G401 (cell line): ENCODE measurements at regions not wholly inside any gene's neighbourhood (a gene's known extent, or its start where the extent isn't known, plus 50 kb on each side); places are given as distances from the start of the nearest gene placed in this dataset.
"Not testable (repeated sequence)": the region's sequence is repeated elsewhere in the genome, so short reads cannot be mapped to it uniquely, and the experiment has no call there.

ENCODE experiments used
- DNase-seq: peaks from one replicate; pipeline ENCODE4 v3.0.0-alpha.2; 2015; ENCODE audit warnings: low spot score
- in situ Hi-C: cut with HindIII; loops from 2 replicates; pipeline ENCODE4 v1.10.0; 2016; ENCODE audit warnings: low sequenced_read_pairs, mixed read lengths

DNA sequence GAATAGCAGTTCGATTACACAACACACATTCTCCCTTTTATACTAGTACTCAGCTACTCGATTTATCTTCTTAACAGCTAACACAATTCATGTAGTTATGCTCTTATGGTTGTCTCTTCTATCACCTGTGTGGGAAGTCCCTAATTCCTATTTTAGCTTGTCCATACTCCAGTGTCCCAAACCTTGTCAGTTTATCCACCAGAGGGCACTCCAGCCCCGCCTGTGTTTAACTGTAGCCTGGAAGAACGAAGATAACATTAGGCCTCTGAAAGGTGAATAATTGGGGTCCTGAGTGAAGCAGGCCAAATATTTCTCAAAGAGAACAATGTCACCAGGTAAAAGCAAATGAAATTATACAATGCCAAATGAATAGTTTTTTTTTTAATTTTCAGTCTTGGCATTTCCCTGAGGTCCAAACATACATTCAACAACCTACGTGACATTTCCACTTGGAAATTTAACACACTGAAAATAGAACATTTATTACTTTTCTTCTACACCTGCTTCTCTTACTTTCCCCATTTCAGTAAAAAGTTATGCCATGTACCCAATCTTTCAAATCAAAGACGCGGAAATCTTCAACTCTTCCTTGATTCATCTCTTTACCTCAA lies 560.7 kb downstream of the HTR1A start:
- peak; percentile 75 for DNase-seq
- in situ Hi-C loops: no loop called here

- no peak for DNase-seq
- in situ Hi-C loops: no loop called here
Observed at GRCh38 chr5:63400079-63400478, 562.2 kb downstream of the HTR1A start.

GRCh38 chr5:63398346-63398745 lies 563.9 kb downstream of the HTR1A start:
- in situ Hi-C loops: no loop called here
- no peak for DNase-seq

DNA sequence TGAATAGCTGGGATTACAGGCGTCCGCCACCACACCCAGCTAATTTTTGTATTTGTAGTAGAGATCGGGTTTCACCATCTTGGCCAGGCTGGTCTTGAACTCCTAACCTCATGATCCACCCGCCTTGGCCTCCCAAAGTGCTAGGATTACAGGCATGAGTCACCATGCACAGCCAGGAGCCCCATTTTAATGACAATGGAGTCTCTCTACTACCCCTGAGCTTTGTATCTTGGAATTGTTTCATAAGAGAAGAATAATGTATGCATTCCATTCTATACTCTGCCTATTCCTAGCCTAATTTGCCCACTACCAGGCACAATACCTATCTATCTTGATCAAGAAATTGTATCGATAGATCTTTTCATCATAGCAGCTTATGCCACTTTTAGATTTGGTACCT lies 574.1 kb downstream of the HTR1A start:
- in situ Hi-C loops, DNase-seq: not testable (repeated sequence)

- in situ Hi-C loops: no loop called here
- DNase-seq: no peak
Observed at GRCh38 chr5:63375851-63376250, 586.4 kb downstream of the HTR1A start.

DNA sequence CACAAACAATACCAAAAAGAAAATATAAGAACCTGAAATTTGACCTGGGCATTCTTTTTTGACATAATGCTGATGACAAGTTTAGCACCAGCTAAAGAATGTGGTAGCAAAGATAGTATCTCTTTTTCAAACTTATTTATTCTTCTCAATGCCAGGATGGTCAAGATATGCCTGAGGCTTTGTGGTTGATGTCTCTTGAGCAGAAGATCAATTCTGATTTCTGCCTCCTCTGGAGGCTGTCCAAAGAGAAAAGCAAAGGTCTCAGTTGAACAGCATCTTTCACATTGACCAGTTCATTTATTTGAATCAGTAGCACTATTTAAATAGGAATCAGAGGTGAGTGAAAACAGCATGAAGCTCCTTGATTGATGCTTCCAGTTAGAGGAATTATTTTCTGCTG lies 588.2 kb downstream of the HTR1A start:
- no peak for DNase-seq
- in situ Hi-C loops: no loop called here

DNA sequence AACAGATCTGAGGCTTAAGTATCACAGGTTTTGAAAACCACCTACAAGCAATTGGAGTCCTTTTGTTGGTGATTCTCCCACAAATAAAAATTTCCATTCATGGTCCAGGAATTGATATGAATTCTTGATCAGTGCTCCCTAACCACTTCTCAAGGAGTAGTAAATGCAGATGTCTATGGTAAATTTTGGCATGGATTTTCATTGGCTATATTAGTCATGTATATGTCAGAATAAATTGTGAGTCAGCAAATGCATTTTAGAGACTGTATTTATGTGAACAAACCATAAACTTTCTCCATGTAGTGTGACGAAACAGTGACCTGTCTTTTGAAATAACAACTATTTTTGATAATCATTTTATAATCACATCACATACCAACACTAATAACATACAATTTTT lies 611.1 kb downstream of the HTR1A start:
- in situ Hi-C loops: no loop called here
- no peak for DNase-seq

- in situ Hi-C loops: no loop called here
- DNase-seq: no peak
Observed at GRCh38 chr5:63346451-63346850, 615.8 kb downstream of the HTR1A start.

- in situ Hi-C loops: no loop called here
- no peak for DNase-seq
Observed at GRCh38 chr5:63341442-63341841, 620.8 kb downstream of the HTR1A start.

DNA sequence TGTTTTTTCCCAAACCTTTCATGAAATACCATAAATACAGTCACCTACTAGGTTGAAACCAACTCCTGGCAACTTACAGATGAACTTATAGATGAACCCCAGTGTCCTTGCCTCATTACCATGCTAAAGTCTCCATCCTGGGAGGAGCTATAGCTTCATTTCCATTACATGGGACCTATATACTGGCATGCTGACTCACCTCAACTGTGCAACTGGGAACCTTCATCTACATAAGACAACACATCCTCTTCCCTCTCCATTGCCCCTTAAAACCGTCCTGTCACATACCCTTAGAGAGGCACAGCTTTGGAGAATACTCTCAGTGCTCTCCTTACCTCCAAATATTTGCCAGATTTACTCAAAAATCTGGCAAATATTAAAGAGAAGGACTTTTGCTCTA lies 638.3 kb downstream of the HTR1A start:
- in situ Hi-C loops: no loop called here
- DNase-seq: no peak

- in situ Hi-C loops: no loop called here
Observed at GRCh38 chr5:63314551-63314950, 647.7 kb downstream of the HTR1A start.

GRCh38 chr5:63310644-63311043 lies 651.6 kb downstream of the HTR1A start:
- DNase-seq: no peak
- in situ Hi-C loops: no loop called here

More at GRCh38 chr5:63314551-63314950, 647.7 kb downstream of the HTR1A start:
- DNase-seq: no peak

GRCh38 chr5:63306909-63307308 lies 655.3 kb downstream of the HTR1A start:
- no peak for DNase-seq
- in situ Hi-C loops: no loop called here

DNA sequence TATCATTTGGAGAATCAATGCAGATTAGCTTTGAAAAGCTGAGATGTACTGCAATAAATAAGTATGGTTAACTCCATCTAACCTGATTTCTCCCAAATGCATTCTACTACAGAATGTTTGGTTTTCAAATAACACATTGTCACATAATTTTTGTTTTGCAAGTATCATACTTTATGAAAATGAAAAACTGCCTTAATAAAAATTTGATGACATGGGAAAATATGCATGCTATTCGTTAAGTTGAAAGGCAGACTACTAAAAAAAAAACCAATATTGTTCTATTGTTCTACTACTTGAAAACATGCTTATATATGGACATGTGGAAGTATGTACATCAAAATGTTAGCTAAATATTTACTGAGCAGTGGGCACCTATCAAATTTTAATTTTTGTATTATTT lies 668.9 kb downstream of the HTR1A start:
- in situ Hi-C loops: no loop called here
- no peak for DNase-seq

DNA sequence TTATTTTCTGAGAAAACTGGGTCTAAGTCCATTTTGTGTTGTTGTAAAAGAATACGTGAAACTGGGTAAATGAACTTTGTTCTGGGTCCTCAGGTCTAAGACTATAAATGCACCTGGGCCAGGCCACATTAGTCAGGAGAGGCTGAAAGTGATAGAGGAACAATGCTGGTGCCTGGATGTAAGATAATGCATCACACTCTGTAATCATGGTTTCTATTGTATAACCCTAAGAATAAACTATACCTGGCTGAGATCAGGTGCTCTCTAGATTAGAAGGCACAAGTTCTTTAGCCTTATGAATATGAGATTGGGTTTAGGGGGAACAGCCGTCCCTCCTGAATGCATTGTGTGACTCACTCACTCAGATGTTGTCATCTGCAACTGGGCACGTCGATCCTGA lies 675.5 kb downstream of the HTR1A start:
- in situ Hi-C loops: no loop called here
- DNase-seq: no peak

GRCh38 chr5:63263411-63263810 lies 684.8 kb downstream of the LRRC70 start:
- no peak for DNase-seq
- in situ Hi-C loops: no loop called here

GRCh38 chr5:63262185-63262981 lies 683.8 kb downstream of the LRRC70 start:
- no peak for DNase-seq
- in situ Hi-C loops: no loop called here

DNA sequence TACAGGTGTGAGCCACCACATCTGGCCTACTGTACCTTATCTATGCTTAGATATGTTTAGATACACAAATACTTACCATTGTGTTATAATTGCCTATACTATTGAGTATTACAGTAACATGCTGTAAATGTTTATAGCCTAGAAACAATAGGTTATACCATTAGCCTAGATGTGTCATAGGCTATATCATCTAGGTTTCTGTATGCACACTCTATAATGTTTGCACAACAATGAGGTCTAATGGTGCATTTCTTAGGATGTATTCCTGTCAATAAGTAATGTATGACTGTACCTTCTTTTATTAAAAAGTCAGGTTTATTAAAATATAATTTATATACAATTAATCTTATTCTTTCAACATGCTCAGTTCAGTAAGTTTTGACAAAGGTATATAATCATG lies 683.1 kb downstream of the LRRC70 start:
- DNase-seq: no peak
- in situ Hi-C loops: no loop called here

GRCh38 chr5:63255594-63255993 lies 677.0 kb downstream of the LRRC70 start:
- no peak for DNase-seq
- in situ Hi-C loops: no loop called here

DNA sequence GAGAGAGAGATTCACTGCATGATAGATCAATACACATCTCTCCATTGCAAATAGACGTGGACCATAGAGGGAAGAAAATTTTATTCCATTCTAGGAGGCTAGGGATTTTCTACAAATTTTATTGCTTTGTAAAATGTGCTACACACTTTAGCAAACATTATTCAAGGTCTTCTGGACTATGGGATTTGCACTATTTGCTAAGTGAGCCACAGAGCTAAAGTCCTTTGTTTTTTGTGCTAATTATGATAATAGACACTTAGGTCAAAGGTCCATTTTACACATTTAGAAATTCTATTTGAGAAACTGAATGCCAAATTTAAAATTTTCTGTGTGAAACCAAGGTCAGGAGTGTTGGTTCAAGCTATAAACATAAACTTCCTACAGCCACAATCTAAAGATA lies 672.3 kb downstream of the LRRC70 start:
- no peak for DNase-seq

GRCh38 chr5:63249960-63250359 lies 671.3 kb downstream of the LRRC70 start:
- in situ Hi-C loops: no loop called here
- DNase-seq: no peak

More for the DNA sequence above, 672.3 kb downstream of the LRRC70 start:
- in situ Hi-C loops: no loop called here
